Keratinocyte (primary cell): ENCODE measurements at regions not wholly inside any gene's neighbourhood (a gene's known extent, or its start where the extent isn't known, plus 50 kb on each side); places are given as distances from the start of the nearest gene placed in this dataset.
"Not testable (repeated sequence)": the region's sequence is repeated elsewhere in the genome, so short reads cannot be mapped to it uniquely, and the experiment has no call there.

Experiments used
- EZH2 ChIP-seq: IDR thresholded peaks from one replicate; pipeline ENCODE4 v1.6.1; 2012; ENCODE audit warnings: inconsistent platforms, mild to moderate bottlenecking, low read length, moderate library complexity
- TF ChIP-seq, protein P1 (sequence below), 3 experiments: IDR thresholded peaks in 1 of 3; conservative IDR thresholded peaks in 1 of 3; optimal IDR thresholded peaks in 1 of 3; 2 replicates in 2 of 3; 3 replicates in 1 of 3; pipeline versions ENCODE3 to v1.5.1; 2011; ENCODE audit warnings: low read length in 3 of 3, mild to moderate bottlenecking in 3 of 3, moderate library complexity in 2 of 3, control low read depth in 1 of 3, inconsistent platforms in 1 of 3; ENCODE audit not compliant: insufficient read depth in 2 of 3; ENCODE audit errors: extremely low read depth in 1 of 3

DNA sequence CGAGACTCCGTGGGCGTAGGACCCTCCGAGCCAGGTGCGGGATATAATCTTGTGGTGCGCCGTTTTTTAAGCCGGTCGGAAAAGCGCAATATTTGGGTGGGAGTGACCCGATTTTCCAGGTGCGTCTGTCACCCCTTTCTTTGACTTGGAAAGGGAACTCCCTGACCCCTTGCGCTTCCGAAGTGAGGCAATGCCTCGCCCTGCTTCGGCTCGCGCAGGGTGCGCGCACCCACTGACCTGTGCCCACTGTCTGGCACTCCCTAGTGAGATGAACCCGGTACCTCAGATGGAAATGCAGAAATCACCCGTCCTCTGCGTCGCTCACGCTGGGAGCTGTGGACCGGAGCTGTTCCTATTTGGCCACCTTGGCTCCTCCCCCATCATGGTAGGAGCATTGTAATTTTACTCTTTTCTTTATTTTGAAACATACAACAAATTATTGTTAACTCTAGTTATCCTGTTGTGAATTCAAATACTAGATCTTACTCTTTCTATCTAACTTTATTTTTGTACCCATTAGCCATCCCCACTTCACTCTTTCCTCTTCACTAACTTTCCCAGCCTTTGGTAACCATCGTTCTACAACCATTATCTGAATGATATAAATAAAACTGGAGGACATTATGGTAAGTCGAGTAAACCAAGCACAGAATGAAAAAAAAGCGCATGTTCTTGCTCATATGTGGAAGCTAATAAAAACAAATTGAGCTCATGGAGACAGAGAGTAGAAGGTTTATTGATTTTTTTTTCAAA lies 295.1 kb downstream of the TEX13C start:
- TF ChIP-seq, protein P1, sequence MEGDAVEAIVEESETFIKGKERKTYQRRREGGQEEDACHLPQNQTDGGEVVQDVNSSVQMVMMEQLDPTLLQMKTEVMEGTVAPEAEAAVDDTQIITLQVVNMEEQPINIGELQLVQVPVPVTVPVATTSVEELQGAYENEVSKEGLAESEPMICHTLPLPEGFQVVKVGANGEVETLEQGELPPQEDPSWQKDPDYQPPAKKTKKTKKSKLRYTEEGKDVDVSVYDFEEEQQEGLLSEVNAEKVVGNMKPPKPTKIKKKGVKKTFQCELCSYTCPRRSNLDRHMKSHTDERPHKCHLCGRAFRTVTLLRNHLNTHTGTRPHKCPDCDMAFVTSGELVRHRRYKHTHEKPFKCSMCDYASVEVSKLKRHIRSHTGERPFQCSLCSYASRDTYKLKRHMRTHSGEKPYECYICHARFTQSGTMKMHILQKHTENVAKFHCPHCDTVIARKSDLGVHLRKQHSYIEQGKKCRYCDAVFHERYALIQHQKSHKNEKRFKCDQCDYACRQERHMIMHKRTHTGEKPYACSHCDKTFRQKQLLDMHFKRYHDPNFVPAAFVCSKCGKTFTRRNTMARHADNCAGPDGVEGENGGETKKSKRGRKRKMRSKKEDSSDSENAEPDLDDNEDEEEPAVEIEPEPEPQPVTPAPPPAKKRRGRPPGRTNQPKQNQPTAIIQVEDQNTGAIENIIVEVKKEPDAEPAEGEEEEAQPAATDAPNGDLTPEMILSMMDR (optimal IDR thresholded peaks at IDR 0.05 in 1 of 3, IDR thresholded peaks at IDR 0.05 in 1 of 3, conservative IDR thresholded peaks at IDR 0.05 in 1 of 3; ENCODE audit: extremely low read depth in 1 of 3, insufficient read depth in 2 of 3, low read length in 3 of 3): not testable (repeated sequence)
- not testable (repeated sequence) for TF ChIP-seq EZH2
